OCI-LY7 (cell line): ENCODE measurements at regions not wholly inside any gene's neighbourhood (a gene's known extent, or its start where the extent isn't known, plus 50 kb on each side); places are given as distances from the start of the nearest gene placed in this dataset.

Experiments used
- EZH2phosphoT487 ChIP-seq: fragments of 200-600 bp; sonication (generic); IDR thresholded peaks from 2 replicates; pipeline ENCODE4 v1.6.1; 2018; ENCODE audit warnings: low read depth, borderline replicate concordance, mild to moderate bottlenecking, mixed run types, antibody characterized with exemption, low read length, moderate library complexity, mixed read lengths
- TF ChIP-seq, protein P1 (sequence below): fragments of 200-600 bp; sonication (generic); conservative IDR thresholded peaks from 2 replicates; pipeline ENCODE4 v1.5.1; 2014; ENCODE audit warnings: mild to moderate bottlenecking, antibody characterized with exemption, low read length, moderate library complexity, mixed read lengths

- TF ChIP-seq, protein P1, sequence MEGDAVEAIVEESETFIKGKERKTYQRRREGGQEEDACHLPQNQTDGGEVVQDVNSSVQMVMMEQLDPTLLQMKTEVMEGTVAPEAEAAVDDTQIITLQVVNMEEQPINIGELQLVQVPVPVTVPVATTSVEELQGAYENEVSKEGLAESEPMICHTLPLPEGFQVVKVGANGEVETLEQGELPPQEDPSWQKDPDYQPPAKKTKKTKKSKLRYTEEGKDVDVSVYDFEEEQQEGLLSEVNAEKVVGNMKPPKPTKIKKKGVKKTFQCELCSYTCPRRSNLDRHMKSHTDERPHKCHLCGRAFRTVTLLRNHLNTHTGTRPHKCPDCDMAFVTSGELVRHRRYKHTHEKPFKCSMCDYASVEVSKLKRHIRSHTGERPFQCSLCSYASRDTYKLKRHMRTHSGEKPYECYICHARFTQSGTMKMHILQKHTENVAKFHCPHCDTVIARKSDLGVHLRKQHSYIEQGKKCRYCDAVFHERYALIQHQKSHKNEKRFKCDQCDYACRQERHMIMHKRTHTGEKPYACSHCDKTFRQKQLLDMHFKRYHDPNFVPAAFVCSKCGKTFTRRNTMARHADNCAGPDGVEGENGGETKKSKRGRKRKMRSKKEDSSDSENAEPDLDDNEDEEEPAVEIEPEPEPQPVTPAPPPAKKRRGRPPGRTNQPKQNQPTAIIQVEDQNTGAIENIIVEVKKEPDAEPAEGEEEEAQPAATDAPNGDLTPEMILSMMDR, result no peak
- TF ChIP-seq EZH2phosphoT487, result no peak
Measured at GRCh38 chr17:73748508-73748907, 104.3 kb upstream of the SDK2 start.
